WTC11 (cell line): ENCODE measurements at regions not wholly inside any gene's neighbourhood (a gene's known extent, or its start where the extent isn't known, plus 50 kb on each side); places are given as distances from the start of the nearest gene placed in this dataset.

Experiments used
- ATAC-seq: fragments of 200-7000 bp; cut with Tn5 transposase; 2 replicates; pipeline ENCODE4 v1.10.0; 2021; ENCODE audit warnings: mild to moderate bottlenecking, moderate library complexity
- CTCF ChIA-PET: fragments of 300-600 bp; sonication (Branson Sonifier 250); formaldehyde crosslinking; loops from one replicate; lab custom pipeline; 2021; ENCODE audit warnings: antibody characterized with exemption; lab: Charles Lee
- POLR2A ChIA-PET: fragments of 350-600 bp; sonication (Branson Sonifier 250); formaldehyde crosslinking; loops from one replicate; lab custom pipeline; 2021; ENCODE audit warnings: antibody characterized with exemption; lab: Charles Lee
- DNase-seq: peaks from one replicate; pipeline ENCODE4 v3.0.0; 2021; ENCODE audit warnings: low spot score
- H3K27ac Mint-ChIP-seq: 2 replicates; pipeline ENCODE4 v1.8.0; 2021; ENCODE audit warnings: mixed read lengths
- H3K27me3 Mint-ChIP-seq: 2 replicates; pipeline ENCODE4 v1.8.0; 2021; ENCODE audit warnings: low read depth, mild to moderate bottlenecking, moderate library complexity, mixed read lengths
- H3K36me3 Mint-ChIP-seq: 2 replicates; pipeline ENCODE4 v1.8.0; 2021; ENCODE audit warnings: mixed read lengths
- H3K4me1 Mint-ChIP-seq: 2 replicates; pipeline ENCODE4 v1.8.0; 2022; ENCODE audit warnings: mixed read lengths
- H3K4me3 Mint-ChIP-seq: 2 replicates; pipeline ENCODE4 v1.8.0; 2021; ENCODE audit warnings: mild to moderate bottlenecking, moderate library complexity, mixed read lengths
- H3K9me3 Mint-ChIP-seq: 2 replicates; pipeline ENCODE4 v1.8.0; 2021; ENCODE audit warnings: mixed read lengths
- AR ChIP-seq: fragments of 250-450 bp; sonication (Bioruptor Pico); IDR thresholded peaks from 2 replicates; pipeline ENCODE4 v1.9.0; 2021; ENCODE audit warnings: mild to moderate bottlenecking
- ARID4B ChIP-seq: sonication (generic); formaldehyde crosslinking; IDR thresholded peaks from 2 replicates; pipeline ENCODE4 v1.8.0; 2023; ENCODE audit warnings: missing genetic modification reagents, mild to moderate bottlenecking, borderline replicate concordance
- CBFB ChIP-seq: sonication (generic); formaldehyde crosslinking; IDR thresholded peaks from 2 replicates; pipeline ENCODE4 v1.8.1; 2022; ENCODE audit warnings: mild to moderate bottlenecking, low read depth, missing genetic modification reagents
- CTCF ChIP-seq: fragments of 200-600 bp; IDR thresholded peaks from 2 replicates; pipeline ENCODE4 v1.8.0; 2022; ENCODE audit warnings: antibody characterized with exemption
- E2F4 ChIP-seq: sonication (generic); formaldehyde crosslinking; IDR thresholded peaks from 2 replicates; pipeline ENCODE4 v1.8.1; 2022; ENCODE audit warnings: low read depth, mild to moderate bottlenecking, moderate library complexity, missing genetic modification reagents, borderline replicate concordance
- ELF4 ChIP-seq: sonication (generic); formaldehyde crosslinking; IDR thresholded peaks from 2 replicates; pipeline ENCODE4 v1.8.1; 2022; ENCODE audit warnings: low read depth, mild to moderate bottlenecking, moderate library complexity, missing genetic modification reagents
- FOXP1 ChIP-seq: sonication (generic); formaldehyde crosslinking; IDR thresholded peaks from 2 replicates; pipeline ENCODE4 v1.8.0; 2022; ENCODE audit warnings: missing genetic modification reagents, mild to moderate bottlenecking, moderate library complexity, borderline replicate concordance
- FOXP4 ChIP-seq: sonication (generic); formaldehyde crosslinking; IDR thresholded peaks from 2 replicates; pipeline ENCODE4 v1.8.0; 2022; ENCODE audit warnings: mild to moderate bottlenecking, missing genetic modification reagents
- JAZF1 ChIP-seq: fragments of 250-450 bp; sonication (Bioruptor Pico); IDR thresholded peaks from 2 replicates; pipeline ENCODE4 v1.9.0; 2021; ENCODE audit warnings: moderate library complexity, mild to moderate bottlenecking, inconsistent platforms
- JUN ChIP-seq: sonication (generic); formaldehyde crosslinking; IDR thresholded peaks from 2 replicates; pipeline ENCODE4 v1.8.0; 2023; ENCODE audit warnings: mild to moderate bottlenecking, missing genetic modification reagents
- MXD4 ChIP-seq: fragments of 250-450 bp; sonication (Bioruptor Pico); IDR thresholded peaks from 2 replicates; pipeline ENCODE4 v1.8.0; 2021; ENCODE audit warnings: mild to moderate bottlenecking, moderate library complexity, borderline replicate concordance
- MYBL2 ChIP-seq: sonication (generic); formaldehyde crosslinking; IDR thresholded peaks from 2 replicates; pipeline ENCODE4 v1.8.1; 2023; ENCODE audit warnings: mild to moderate bottlenecking, moderate library complexity, missing genetic modification reagents
- NFATC4 ChIP-seq: fragments of 250-450 bp; sonication (Bioruptor Pico); IDR thresholded peaks from 2 replicates; pipeline ENCODE4 v1.9.0; 2021; ENCODE audit warnings: mild to moderate bottlenecking
- NR2C2 ChIP-seq: sonication (generic); formaldehyde crosslinking; IDR thresholded peaks from 2 replicates; pipeline ENCODE4 v1.8.0; 2022; ENCODE audit warnings: mild to moderate bottlenecking, missing genetic modification reagents
- RELA ChIP-seq: sonication (generic); formaldehyde crosslinking; IDR thresholded peaks from 2 replicates; pipeline ENCODE4 v1.8.1; 2022; ENCODE audit warnings: missing genetic modification reagents, mild to moderate bottlenecking, borderline replicate concordance
- RORB ChIP-seq: fragments of 250-450 bp; sonication (Bioruptor Pico); IDR thresholded peaks from 2 replicates; pipeline ENCODE4 v1.9.0; 2021; ENCODE audit warnings: mild to moderate bottlenecking
- ZNF219 ChIP-seq: sonication (generic); formaldehyde crosslinking; IDR thresholded peaks from 2 replicates; pipeline ENCODE4 v1.8.0; 2023; ENCODE audit warnings: missing genetic modification reagents, mild to moderate bottlenecking, borderline replicate concordance

- TF ChIP-seq ELF4 (CRISPR knock-in tag) (no peak), CBFB (CRISPR knock-in tag) (no peak)
Observed at GRCh38 chr10:43857206-43857930, 208.7 kb upstream of the ZNF32 start (continued).

GRCh38 chr10:43856299-43856698, 207.6 kb upstream of the ZNF32 start:
- H3K4me1 Mint-ChIP-seq = no peaks in the 10 kb centered on the region
- H3K9me3 Mint-ChIP-seq = peaks cover 16% of the 10 kb centered on the region
- DNase-seq (no peak), ATAC-seq (no peak)
- no peaks in the 10 kb centered on the region for H3K27me3 Mint-ChIP-seq
- no peak overlapping the region for H3K4me3 Mint-ChIP-seq
- TF ChIP-seq JAZF1 (CRISPR knock-in tag) = no peak
- TF ChIP-seq MXD4 (CRISPR knock-in tag) = no peak
- TF ChIP-seq AR (CRISPR knock-in tag) = no peak
- TF ChIP-seq NR2C2 = no peak
- no peak for TF ChIP-seq NFATC4 (CRISPR knock-in tag)
- TF ChIP-seq RELA (CRISPR knock-in tag) = no peak
- no peak for TF ChIP-seq E2F4 (CRISPR knock-in tag)
- no peak for TF ChIP-seq MYBL2 (CRISPR knock-in tag)
- no peak for TF ChIP-seq FOXP1 (CRISPR knock-in tag)
- TF ChIP-seq ZNF219 = no peak
- no peak for TF ChIP-seq ARID4B (CRISPR knock-in tag)
- TF ChIP-seq RORB (CRISPR knock-in tag) = no peak
- ChIA-PET CTCF (no interaction called here), POLR2A (no interaction called here)
- no peak overlapping the region for H3K27ac Mint-ChIP-seq
- H3K36me3 Mint-ChIP-seq = no peaks in the 10 kb centered on the region

- CTCF ChIA-PET = no interaction called here
- ATAC-seq = no peak
- TF ChIP-seq JUN (CRISPR knock-in tag) = no peak
- no peak for TF ChIP-seq MXD4 (CRISPR knock-in tag)
- TF ChIP-seq CBFB (CRISPR knock-in tag) = no peak
- no peak for TF ChIP-seq FOXP4 (CRISPR knock-in tag)
- TF ChIP-seq CTCF = no peak
- TF ChIP-seq, all 79 proteins: peak for 0
- POLR2A ChIA-PET = no interaction called here
- Mint-ChIP-seq H3K9me3 (peaks cover 16% of the 10 kb centered on the region), H3K4me1 (no peaks in the 10 kb centered on the region), H3K4me3 (no peak overlapping the region), H3K27ac (no peak overlapping the region), H3K36me3 (no peaks in the 10 kb centered on the region), H3K27me3 (no peaks in the 10 kb centered on the region)
- no peak for DNase-seq
Observed at GRCh38 chr10:43855667-43856210, 207.1 kb upstream of the ZNF32 start.
